ENCODE measurements at regions not wholly inside any gene's neighbourhood (a gene's known extent, or its start where the extent isn't known, plus 50 kb on each side); places are given as distances from the start of the nearest gene placed in this dataset.
"Not testable (repeated sequence)": the region's sequence is repeated elsewhere in the genome, so short reads cannot be mapped to it uniquely, and the experiment has no call there.

GRCh38 chr6:11450037-11450436 is 87.5 kb upstream of the TMEM170B start:
- TF ChIP-seq CTCF (conservative IDR thresholded peaks at IDR 0.05) = no peak
- H3K27ac Mint-ChIP-seq (ENCODE audit: unreplicated experiment) = no peak overlapping the region

GRCh38 chr6:11449408-11449807 is 88.1 kb upstream of the TMEM170B start:
- no peak overlapping the region for H3K27ac Mint-ChIP-seq (ENCODE audit: unreplicated experiment)
- H3K27me3 Mint-ChIP-seq (ENCODE audit: low read depth) = no peaks in the 10 kb centered on the region
- TF ChIP-seq CTCF (conservative IDR thresholded peaks at IDR 0.05) = no peak
- H3K9me3 Mint-ChIP-seq = peaks cover 15% of the 10 kb centered on the region
- no peak for DNase-seq (ENCODE audit: low read depth, low spot score)
- no peak overlapping the region for H3K4me3 Mint-ChIP-seq
- H3K36me3 Mint-ChIP-seq (ENCODE audit: low read depth) = peaks cover 2% of the 10 kb centered on the region
- peaks cover 5% of the 10 kb centered on the region for H3K4me1 Mint-ChIP-seq

More at GRCh38 chr6:11450037-11450436, 87.5 kb upstream of the TMEM170B start:
- peaks cover 5% of the 10 kb centered on the region for H3K4me1 Mint-ChIP-seq
- H3K27me3 Mint-ChIP-seq (ENCODE audit: low read depth) = no peaks in the 10 kb centered on the region
- H3K4me3 Mint-ChIP-seq = no peak overlapping the region
- no peak for DNase-seq (ENCODE audit: low read depth, low spot score)
- H3K36me3 Mint-ChIP-seq (ENCODE audit: low read depth) = peaks cover 2% of the 10 kb centered on the region
- H3K9me3 Mint-ChIP-seq = peaks cover 12% of the 10 kb centered on the region

GRCh38 chr6:11448038-11448437 is 89.5 kb upstream of the TMEM170B start:
- Mint-ChIP-seq H3K36me3 (ENCODE audit: low read depth) (peaks cover 2% of the 10 kb centered on the region), H3K27me3 (ENCODE audit: low read depth) (no peaks in the 10 kb centered on the region), H3K4me3 (no peak overlapping the region), H3K9me3 (peaks cover 12% of the 10 kb centered on the region), H3K4me1 (peaks cover 5% of the 10 kb centered on the region), H3K27ac (ENCODE audit: unreplicated experiment) (no peak overlapping the region)
- DNase-seq (ENCODE audit: low read depth, low spot score) = no peak
- TF ChIP-seq CTCF (conservative IDR thresholded peaks at IDR 0.05) = no peak

GRCh38 chr6:11447265-11447664 is 90.3 kb upstream of the TMEM170B start:
- H3K27ac Mint-ChIP-seq (ENCODE audit: unreplicated experiment) = no peak overlapping the region
- H3K4me3 Mint-ChIP-seq = no peak overlapping the region
- no peaks in the 10 kb centered on the region for H3K27me3 Mint-ChIP-seq (ENCODE audit: low read depth)
- peaks cover 2% of the 10 kb centered on the region for H3K36me3 Mint-ChIP-seq (ENCODE audit: low read depth)
- DNase-seq (ENCODE audit: low read depth, low spot score) = no peak
- H3K4me1 Mint-ChIP-seq = peaks cover 5% of the 10 kb centered on the region
- H3K9me3 Mint-ChIP-seq = peaks cover 11% of the 10 kb centered on the region
- no peak for TF ChIP-seq CTCF (conservative IDR thresholded peaks at IDR 0.05)

GRCh38 chr6:11445146-11445545 is 92.4 kb upstream of the TMEM170B start:
- H3K4me3 Mint-ChIP-seq = no peak overlapping the region
- no peak overlapping the region for H3K27ac Mint-ChIP-seq (ENCODE audit: unreplicated experiment)
- H3K4me1 Mint-ChIP-seq = peaks cover 5% of the 10 kb centered on the region
- H3K36me3 Mint-ChIP-seq (ENCODE audit: low read depth) = peaks cover 2% of the 10 kb centered on the region
- H3K27me3 Mint-ChIP-seq (ENCODE audit: low read depth) = no peaks in the 10 kb centered on the region
- H3K9me3 Mint-ChIP-seq = peaks cover 8% of the 10 kb centered on the region
- no peak for TF ChIP-seq CTCF (conservative IDR thresholded peaks at IDR 0.05)
- no peak for DNase-seq (ENCODE audit: low read depth, low spot score)

- H3K4me3 Mint-ChIP-seq; H3K27ac Mint-ChIP-seq (ENCODE audit: unreplicated experiment); DNase-seq (ENCODE audit: low read depth, low spot score); H3K9me3 Mint-ChIP-seq; H3K36me3 Mint-ChIP-seq (ENCODE audit: low read depth); H3K4me1 Mint-ChIP-seq; H3K27me3 Mint-ChIP-seq (ENCODE audit: low read depth): not testable (repeated sequence)
Observed at GRCh38 chr6:11443125-11443524, 94.4 kb upstream of the TMEM170B start.
